ENCODE measurements at regions not wholly inside any gene's neighbourhood (a gene's known extent, or its start where the extent isn't known, plus 50 kb on each side); places are given as distances from the start of the nearest gene placed in this dataset.
"Not testable (repeated sequence)": the region's sequence is repeated elsewhere in the genome, so short reads cannot be mapped to it uniquely, and the experiment has no call there.

- DNase-seq (ENCODE audit: low spot score): no peak
These were observed 133.7 kb upstream of the ST8SIA4 start for GRCh38 chr5:101036778-101037177.

GRCh38 chr5:101035425-101035824, 132.3 kb upstream of the ST8SIA4 start:
- DNase-seq (ENCODE audit: low spot score): no peak

- DNase-seq (ENCODE audit: low spot score): no peak
These were observed 121.2 kb upstream of the ST8SIA4 start for GRCh38 chr5:101024299-101024698.

- DNase-seq (ENCODE audit: low spot score): no peak
These were observed 115.2 kb upstream of the ST8SIA4 start for GRCh38 chr5:101018299-101018698.

- no peak for DNase-seq (ENCODE audit: low spot score)
These were observed 109.8 kb upstream of the ST8SIA4 start for GRCh38 chr5:101012880-101013279.

GRCh38 chr5:101009758-101010519, 106.9 kb upstream of the ST8SIA4 start:
- no peak for DNase-seq (ENCODE audit: low spot score)

DNA sequence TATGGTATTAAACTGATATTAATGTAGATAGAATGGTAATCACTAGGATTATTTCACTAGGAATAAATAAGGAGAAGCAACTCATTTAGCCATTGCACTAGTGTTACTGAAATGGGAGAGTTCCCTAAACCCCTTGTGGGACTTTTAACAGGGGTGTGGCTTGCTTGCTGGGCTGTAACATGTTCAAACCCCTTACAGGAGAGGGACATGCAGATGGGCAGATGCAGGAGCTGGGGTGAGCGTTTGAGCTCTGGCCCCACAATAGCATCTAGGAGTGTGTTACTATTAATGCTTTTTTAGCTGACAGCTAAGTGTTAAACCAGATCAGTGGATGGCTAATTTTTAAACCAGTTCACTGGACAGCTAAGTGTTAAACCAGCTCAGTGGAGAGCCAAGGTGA, 89.3 kb upstream of the ST8SIA4 start:
- DNase-seq (ENCODE audit: low spot score): no peak

DNA sequence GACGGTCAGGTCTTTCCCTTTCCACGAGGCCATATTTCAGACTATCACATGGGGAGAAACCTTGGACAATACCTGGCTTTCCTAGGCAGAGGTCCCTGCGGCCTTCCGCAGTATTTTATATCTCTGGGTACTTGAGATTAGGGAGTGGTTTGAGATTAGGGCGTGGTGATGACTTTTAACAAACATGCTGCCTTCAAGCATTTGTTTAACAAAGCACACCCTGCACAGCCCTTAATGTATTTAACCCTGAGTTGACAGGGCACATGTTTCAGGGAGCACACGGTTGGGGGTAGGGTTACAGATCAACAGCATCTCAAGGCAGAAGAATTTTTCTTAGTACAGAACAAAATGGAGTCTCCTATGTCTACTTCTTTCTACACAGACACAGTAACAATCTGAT, 80.5 kb upstream of the ST8SIA4 start:
- not testable (repeated sequence) for DNase-seq (ENCODE audit: low spot score)

DNA sequence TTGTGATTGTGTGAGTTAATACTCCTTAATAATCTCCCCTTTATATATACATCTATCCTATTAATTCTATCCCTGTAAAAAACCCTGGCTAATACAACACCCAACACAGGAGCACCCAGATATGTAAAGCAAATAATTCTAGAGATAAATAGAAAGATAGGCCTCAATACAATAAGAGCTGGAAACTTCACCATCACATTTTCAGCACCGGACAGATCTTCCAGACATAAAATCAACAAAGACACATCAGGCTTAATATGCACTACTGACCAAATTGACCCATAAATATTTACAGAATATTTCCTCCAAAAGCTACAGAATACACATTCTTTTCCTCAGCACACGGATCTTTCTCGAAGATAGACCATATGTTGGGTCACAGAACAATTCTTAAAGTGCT, 71.0 kb upstream of the ST8SIA4 start:
- DNase-seq (ENCODE audit: low spot score): no peak

DNA sequence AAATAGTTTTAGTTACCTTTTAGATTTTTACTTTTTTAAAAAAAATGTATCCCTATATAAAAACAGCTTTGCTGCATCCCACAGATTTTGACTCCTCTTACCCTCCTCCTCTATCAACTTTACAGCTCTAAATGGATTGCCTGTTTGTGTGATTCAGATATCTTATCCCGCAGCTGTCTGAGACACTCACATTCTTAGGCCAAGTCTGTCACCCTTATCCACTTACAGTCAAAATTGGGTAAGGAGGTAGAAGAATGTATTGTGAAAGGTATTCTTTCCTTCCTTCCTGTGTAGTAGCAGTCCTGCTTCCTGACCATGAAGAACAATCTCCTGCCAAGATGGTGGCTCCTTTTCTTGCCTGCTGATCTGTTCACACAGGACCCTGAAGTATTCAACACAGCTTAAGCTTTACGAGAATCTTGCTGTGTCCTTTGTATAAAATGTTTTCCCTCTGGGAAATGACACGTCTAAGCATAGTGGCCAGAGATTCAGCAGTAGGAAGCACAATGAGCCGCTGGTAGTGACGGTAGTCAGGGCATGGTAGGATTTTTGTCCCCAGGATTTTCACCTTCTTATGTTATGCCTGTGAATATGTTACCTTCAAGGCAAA, 67.7 kb upstream of the ST8SIA4 start:
- DNase-seq (ENCODE audit: low spot score): no peak

DNA sequence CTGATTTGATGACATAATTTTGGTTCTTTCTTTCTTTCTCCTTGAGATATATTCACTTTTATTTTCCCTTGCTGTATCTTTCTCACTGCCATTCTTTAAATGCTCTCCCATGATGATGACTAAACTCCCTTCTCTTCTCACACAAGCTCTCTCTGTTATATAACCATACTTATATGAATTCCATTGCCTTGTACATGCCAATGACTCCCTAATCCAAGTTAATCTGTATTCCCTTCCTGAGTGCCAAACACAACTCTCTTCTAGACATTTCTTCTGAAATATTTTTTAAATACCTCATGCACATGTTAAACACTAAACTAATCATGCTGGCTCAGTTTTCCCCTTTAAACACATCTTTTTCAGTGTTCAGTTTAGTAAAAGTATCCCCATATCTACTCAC, 62.2 kb upstream of the ST8SIA4 start:
- DNase-seq (ENCODE audit: low spot score): no peak

Data from kidney capillary endothelial cell (primary cell).